KMS-11 (cell line): ENCODE measurements at regions not wholly inside any gene's neighbourhood (a gene's known extent, or its start where the extent isn't known, plus 50 kb on each side); places are given as distances from the start of the nearest gene placed in this dataset.
"Not testable (repeated sequence)": the region's sequence is repeated elsewhere in the genome, so short reads cannot be mapped to it uniquely, and the experiment has no call there.

Experiments
- H2AFZ ChIP-seq: fragments of 200-600 bp; sonication (generic); 2 replicates; pipeline ENCODE4 v1.6.1; 2016; ENCODE audit warnings: antibody characterized with exemption, mixed run types, low read depth
- H3K27ac ChIP-seq: fragments of 200-600 bp; sonication (generic); 2 replicates; pipeline ENCODE4 v1.6.1; 2016; ENCODE audit warnings: mild to moderate bottlenecking, mixed run types
- H3K27me3 ChIP-seq: fragments of 200-600 bp; sonication (generic); 2 replicates; pipeline ENCODE4 v1.6.1; 2017; ENCODE audit warnings: mild to moderate bottlenecking, low read depth, mixed run types, moderate library complexity; ENCODE audit not compliant: insufficient read depth
- H3K36me3 ChIP-seq: fragments of 200-600 bp; sonication (generic); 2 replicates; pipeline ENCODE4 v1.6.1; 2017; ENCODE audit warnings: mild to moderate bottlenecking, mixed run types; ENCODE audit not compliant: insufficient read depth
- H3K4me1 ChIP-seq: fragments of 200-600 bp; sonication (generic); 2 replicates; pipeline ENCODE4 v1.6.1; 2016; ENCODE audit warnings: mild to moderate bottlenecking, low read depth, mixed run types; ENCODE audit not compliant: poor library complexity, severe bottlenecking
- H3K4me2 ChIP-seq: fragments of 200-600 bp; sonication (generic); 2 replicates; pipeline ENCODE4 v1.7.0; 2016; ENCODE audit warnings: mild to moderate bottlenecking, mixed run types
- H3K4me3 ChIP-seq: fragments of 200-600 bp; sonication (generic); IDR thresholded peaks from 2 replicates; pipeline ENCODE4 v1.6.1; 2017; ENCODE audit warnings: low read depth, low read length, mixed read lengths; ENCODE audit not compliant: insufficient read depth
- H3K79me2 ChIP-seq: fragments of 200-600 bp; sonication (generic); 2 replicates; pipeline ENCODE4 v1.6.1; 2016; ENCODE audit warnings: low read depth, mixed run types; ENCODE audit not compliant: insufficient read depth
- H3K9ac ChIP-seq: fragments of 200-600 bp; sonication (generic); 2 replicates; pipeline ENCODE4 v1.6.1; 2016; ENCODE audit warnings: mild to moderate bottlenecking, mixed run types
- H4K20me1 ChIP-seq: fragments of 200-600 bp; sonication (generic); 2 replicates; pipeline ENCODE4 v1.6.1; 2016; ENCODE audit warnings: mild to moderate bottlenecking, mixed run types; ENCODE audit not compliant: insufficient read depth
- CTCF ChIP-seq: fragments of 200-600 bp; sonication (generic); conservative IDR thresholded peaks from 2 replicates; pipeline ENCODE4 v1.6.1; 2017; ENCODE audit warnings: low read depth, mild to moderate bottlenecking, antibody characterized with exemption, low read length, moderate library complexity, mixed read lengths

DNA sequence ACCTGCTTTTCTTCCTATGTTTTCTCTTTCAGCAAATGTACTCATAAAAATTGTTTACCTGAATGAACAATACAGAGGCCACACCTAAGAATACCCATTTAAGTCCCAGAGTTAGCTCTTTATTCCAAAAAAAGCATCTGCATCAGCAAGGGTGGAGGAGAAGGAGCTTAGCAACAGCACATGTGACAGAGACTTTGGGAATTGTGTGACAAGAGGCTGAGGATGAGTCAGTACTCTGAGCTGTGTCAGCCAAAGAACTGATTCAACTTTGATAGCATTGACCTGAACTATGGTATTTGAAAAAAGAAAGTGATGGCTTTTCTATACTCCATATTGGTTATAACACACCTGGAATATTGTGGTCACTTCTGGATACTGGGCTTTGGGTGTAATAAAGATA, 162.7 kb downstream of the ZNF648 start:
- H4K20me1 ChIP-seq: no peaks in the 10 kb centered on the region
- no peaks in the 10 kb centered on the region for H3K27me3 ChIP-seq
- H3K79me2 ChIP-seq: no peaks in the 10 kb centered on the region
- no peaks in the 10 kb centered on the region for H3K36me3 ChIP-seq
- H3K4me3 ChIP-seq: no peak overlapping the region
- no peak overlapping the region for H3K27ac ChIP-seq
- H2AFZ ChIP-seq: no peak overlapping the region
- H3K4me1 ChIP-seq: no peaks in the 10 kb centered on the region
- H3K9ac ChIP-seq: no peak overlapping the region
- no peak for TF ChIP-seq CTCF
- no peak overlapping the region for H3K4me2 ChIP-seq

DNA sequence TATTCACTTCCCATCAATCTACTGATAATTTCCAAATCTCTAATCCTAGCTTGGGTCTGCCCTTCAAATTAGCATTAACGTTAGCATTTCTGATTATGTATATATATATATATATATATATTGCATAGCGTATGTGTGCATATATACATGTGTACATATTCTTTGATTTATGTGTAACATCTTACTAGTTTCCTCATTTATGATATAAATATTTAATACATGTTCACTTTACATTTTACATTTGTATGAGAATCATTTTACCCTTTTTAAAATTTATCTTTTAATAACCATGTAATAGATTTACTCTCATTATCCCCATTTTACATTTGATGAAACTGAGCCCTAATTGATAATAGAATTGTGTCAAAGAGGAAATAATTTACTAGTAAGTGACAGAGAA, 164.7 kb downstream of the ZNF648 start:
- no peak for TF ChIP-seq CTCF
- Histone ChIP-seq H3K4me2 (no peak overlapping the region), H3K4me1 (no peaks in the 10 kb centered on the region)

GRCh38 chr1:181894439-181894859, 167.1 kb downstream of the ZNF648 start:
- no peak overlapping the region for H3K4me2 ChIP-seq

More for the DNA sequence above, 164.7 kb downstream of the ZNF648 start:
- no peak overlapping the region for H2AFZ ChIP-seq
- no peaks in the 10 kb centered on the region for H3K36me3 ChIP-seq
- no peaks in the 10 kb centered on the region for H3K27me3 ChIP-seq
- H3K9ac ChIP-seq: no peak overlapping the region
- H4K20me1 ChIP-seq: no peaks in the 10 kb centered on the region
- no peak overlapping the region for H3K27ac ChIP-seq
- H3K4me3 ChIP-seq: no peak overlapping the region
- no peaks in the 10 kb centered on the region for H3K79me2 ChIP-seq

GRCh38 chr1:181893937-181894336, 167.6 kb downstream of the ZNF648 start:
- Histone ChIP-seq H3K4me3 (no peak overlapping the region), H3K27me3 (no peaks in the 10 kb centered on the region), H3K4me2 (no peak overlapping the region), H3K36me3 (no peaks in the 10 kb centered on the region), H3K79me2 (no peaks in the 10 kb centered on the region), H3K4me1 (no peaks in the 10 kb centered on the region), H3K27ac (no peak overlapping the region), H2AFZ (no peak overlapping the region), H3K9ac (no peak overlapping the region), H4K20me1 (no peaks in the 10 kb centered on the region)
- no peak for TF ChIP-seq CTCF

More at GRCh38 chr1:181894439-181894859, 167.1 kb downstream of the ZNF648 start:
- Histone ChIP-seq H3K9ac (no peak overlapping the region), H4K20me1 (no peaks in the 10 kb centered on the region), H3K4me3 (no peak overlapping the region), H2AFZ (no peak overlapping the region), H3K27me3 (no peaks in the 10 kb centered on the region), H3K4me1 (no peaks in the 10 kb centered on the region), H3K79me2 (no peaks in the 10 kb centered on the region), H3K36me3 (no peaks in the 10 kb centered on the region), H3K27ac (no peak overlapping the region)
- no peak for TF ChIP-seq CTCF

DNA sequence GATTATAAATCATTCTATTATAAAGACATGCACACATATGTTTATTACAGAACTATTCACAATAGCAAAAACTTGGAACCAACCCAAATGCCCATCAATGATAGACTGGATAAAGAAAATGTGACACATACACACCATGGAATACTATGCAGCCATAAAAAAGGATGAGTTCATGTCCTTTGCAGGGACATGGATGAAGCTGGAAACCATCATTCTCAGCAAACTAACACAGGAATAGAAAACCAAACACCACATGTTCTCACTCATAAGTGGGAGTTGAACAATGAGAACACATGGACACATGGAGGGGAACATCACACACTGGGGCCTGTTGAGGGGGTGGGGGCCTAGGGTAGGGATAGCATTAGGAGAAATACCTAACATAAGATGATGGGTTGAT, 168.4 kb downstream of the ZNF648 start:
- not testable (repeated sequence) for H3K36me3 ChIP-seq

More for the DNA sequence above, 168.4 kb downstream of the ZNF648 start:
- not testable (repeated sequence) for H3K9ac ChIP-seq, H2AFZ ChIP-seq, H3K27ac ChIP-seq, H3K27me3 ChIP-seq, H3K79me2 ChIP-seq, H3K4me1 ChIP-seq, H3K4me3 ChIP-seq, H4K20me1 ChIP-seq, H3K4me2 ChIP-seq
